ENCODE measurements at regions not wholly inside any gene's neighbourhood (a gene's known extent, or its start where the extent isn't known, plus 50 kb on each side); places are given as distances from the start of the nearest gene placed in this dataset.
A peak's percentile ranks its signal among the peaks of the same experiment; 100 is the strongest.

DNA sequence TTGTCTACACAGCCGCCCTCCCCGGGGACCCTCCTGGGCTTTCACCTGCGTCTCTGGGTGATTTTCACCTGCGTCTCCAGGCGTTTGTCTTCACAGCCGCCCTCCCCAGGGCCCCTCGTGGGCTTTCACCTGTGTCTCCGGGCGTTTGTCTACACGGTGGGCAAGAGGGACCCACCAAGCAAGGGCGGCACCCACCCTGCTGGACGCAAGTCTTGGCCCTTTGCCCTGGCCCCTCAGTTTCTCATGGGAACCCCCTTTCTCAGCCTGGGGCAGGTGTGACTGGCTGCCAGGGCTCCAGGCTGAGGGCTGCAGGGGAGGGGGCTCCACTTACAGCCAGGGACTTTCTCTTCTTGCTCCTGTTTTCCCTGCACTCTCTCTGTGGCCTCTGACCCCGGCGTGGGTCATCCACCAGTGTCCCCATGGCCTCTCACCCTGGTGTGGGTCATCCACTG, 68.6 kb upstream of the GALNT9 start:
- H2BK12ac ChIP-seq (ENCODE audit: low read length): no peak overlapping the region
- H3K4me3 ChIP-seq (ENCODE audit: low read length in 2 of 2): no peak overlapping the region
- H2BK5ac ChIP-seq (ENCODE audit: low read length): no peak overlapping the region
- no peaks in the 10 kb centered on the region for H3K4me1 ChIP-seq (ENCODE audit: control insufficient read depth in 2 of 2, insufficient read depth in 1 of 2, low read depth in 1 of 2, low read length in 2 of 2)
- peaks cover 6 to 42% (median 37%) of the 10 kb centered on the region in 3 experiments for H3K27me3 ChIP-seq (ENCODE audit: control insufficient read depth in 3 of 3, insufficient read depth in 3 of 3, low read depth in 1 of 3, low read length in 3 of 3)
- no peak overlapping the region for H3K14ac ChIP-seq (ENCODE audit: low read length)
- peak overlapping the region; percentile 19 for H3K18ac ChIP-seq (ENCODE audit: low read length)
- no peak overlapping the region for H2AFZ ChIP-seq (ENCODE audit: low read length)
- no peak for DNase-seq (ENCODE audit: low spot score)
- H3K23ac ChIP-seq (ENCODE audit: low read depth, low read length, poor library complexity): peak overlapping the region; percentile 44
- no peak overlapping the region for H3K4ac ChIP-seq (ENCODE audit: low read length)
- WGBS, 2 donors (ENCODE audit: extremely low coverage in 2 of 2, insufficient read length in 2 of 2, insufficient replicate concordance in 1 of 2): no CpG with 5 or more reads among the region's 14 CpGs
- H2BK120ac ChIP-seq (ENCODE audit: low read depth, low read length): peak overlapping the region; percentile 54
- peaks cover 0 to 6% of the 10 kb centered on the region in 2 donors for H3K9me3 ChIP-seq (replicated peaks in 1 of 2; ENCODE audit: control insufficient read depth in 2 of 2, insufficient read depth in 1 of 2, low read depth in 1 of 2, low read length in 2 of 2)
- peak overlapping the region; percentile 76 for H2AK5ac ChIP-seq (ENCODE audit: low read depth, low read length)
- H3K36me3 ChIP-seq (replicated peaks in 1 of 2; ENCODE audit: control insufficient read depth in 2 of 2, insufficient read depth in 2 of 2, low read length in 2 of 2): no peaks in the 10 kb centered on the region
- H3K4me2 ChIP-seq (ENCODE audit: insufficient read depth, low read length, poor library complexity, severe bottlenecking): no peak overlapping the region
- no peak overlapping the region for H3K9ac ChIP-seq (ENCODE audit: low read depth, low read length, poor library complexity)
- H2BK15ac ChIP-seq (ENCODE audit: low read length): peak overlapping the region; percentile 4
- H3K27ac ChIP-seq (replicated peaks; ENCODE audit: low read length): no peak overlapping the region
- H4K8ac ChIP-seq (ENCODE audit: low read depth, low read length): no peak overlapping the region
- no peak overlapping the region for H4K91ac ChIP-seq (ENCODE audit: low read depth, low read length, poor library complexity)
- peaks cover 1% of the 10 kb centered on the region for H3K79me1 ChIP-seq (ENCODE audit: low read depth, low read length)

DNA sequence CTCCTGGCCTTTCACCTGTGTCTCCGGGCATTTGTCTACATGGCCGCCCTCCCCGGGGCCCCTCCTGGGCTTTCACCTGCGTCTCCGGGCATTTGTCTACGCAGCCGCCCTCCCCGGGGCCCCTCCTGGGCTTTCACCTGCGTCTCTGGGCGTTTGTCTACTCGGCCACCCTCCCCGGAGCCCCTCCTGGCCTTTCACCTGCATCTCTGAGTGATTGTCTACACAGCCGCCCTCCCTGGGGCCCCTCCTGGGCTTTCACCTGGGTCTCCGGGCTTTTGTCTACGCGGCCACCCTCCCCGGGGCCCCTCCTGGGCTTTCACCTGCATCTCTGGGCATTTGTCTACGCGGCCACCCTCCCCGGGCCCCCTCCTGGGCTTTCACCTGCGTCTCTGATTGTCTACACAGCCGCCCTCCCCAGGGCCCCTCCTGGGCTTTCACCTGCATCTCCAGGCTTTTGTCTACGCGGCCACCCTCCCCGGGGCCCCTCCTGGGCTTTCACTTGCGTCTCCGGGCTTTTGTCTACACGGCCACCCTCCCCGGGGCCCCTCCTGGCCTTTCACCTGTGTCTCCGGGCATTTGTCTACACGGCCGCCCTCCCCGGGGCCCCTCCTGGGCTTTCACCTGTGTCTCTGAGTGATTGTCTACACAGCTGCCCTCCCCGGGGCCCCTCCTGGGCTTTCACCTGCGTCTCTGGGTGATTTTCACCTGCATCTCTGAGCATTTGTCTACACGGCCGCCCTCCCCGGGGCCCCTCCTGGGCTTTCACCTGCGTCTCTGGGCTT, 68.0 kb upstream of the GALNT9 start:
- no peak overlapping the region for H3K9ac ChIP-seq (ENCODE audit: low read depth, low read length, poor library complexity)
- H3K4me1 ChIP-seq (ENCODE audit: control insufficient read depth in 2 of 2, insufficient read depth in 1 of 2, low read depth in 1 of 2, low read length in 2 of 2): no peaks in the 10 kb centered on the region
- H3K79me1 ChIP-seq (ENCODE audit: low read depth, low read length): peaks cover 1% of the 10 kb centered on the region
- no peak overlapping the region for H4K8ac ChIP-seq (ENCODE audit: low read depth, low read length)
- WGBS, 2 donors (ENCODE audit: extremely low coverage in 2 of 2, insufficient read length in 2 of 2, insufficient replicate concordance in 1 of 2): no CpG with 5 or more reads among the region's 39 CpGs
- H3K27ac ChIP-seq (replicated peaks; ENCODE audit: low read length): no peak overlapping the region
- H2BK120ac ChIP-seq (ENCODE audit: low read depth, low read length): no peak overlapping the region
- no peaks in the 10 kb centered on the region for H3K36me3 ChIP-seq (replicated peaks in 1 of 2; ENCODE audit: control insufficient read depth in 2 of 2, insufficient read depth in 2 of 2, low read length in 2 of 2)
- no peak overlapping the region for H2BK15ac ChIP-seq (ENCODE audit: low read length)
- no peak overlapping the region for H4K91ac ChIP-seq (ENCODE audit: low read depth, low read length, poor library complexity)
- no peak overlapping the region for H3K4ac ChIP-seq (ENCODE audit: low read length)
- no peak overlapping the region for H3K14ac ChIP-seq (ENCODE audit: low read length)
- H2BK5ac ChIP-seq (ENCODE audit: low read length): no peak overlapping the region
- no peak overlapping the region for H3K4me3 ChIP-seq (ENCODE audit: low read length in 2 of 2)
- no peak for DNase-seq (ENCODE audit: low spot score)
- peak overlapping the region; percentile 36 for H3K18ac ChIP-seq (ENCODE audit: low read length)
- H3K27me3 ChIP-seq (ENCODE audit: control insufficient read depth in 3 of 3, insufficient read depth in 3 of 3, low read depth in 1 of 3, low read length in 3 of 3): peaks cover 6 to 38% (median 37%) of the 10 kb centered on the region in 3 experiments
- H2AFZ ChIP-seq (ENCODE audit: low read length): no peak overlapping the region
- H3K9me3 ChIP-seq (replicated peaks in 1 of 2; ENCODE audit: control insufficient read depth in 2 of 2, insufficient read depth in 1 of 2, low read depth in 1 of 2, low read length in 2 of 2): peaks cover 0 to 6% of the 10 kb centered on the region in 2 donors
- H2BK12ac ChIP-seq (ENCODE audit: low read length): no peak overlapping the region
- peak overlapping the region; percentile 14 for H3K4me2 ChIP-seq (ENCODE audit: insufficient read depth, low read length, poor library complexity, severe bottlenecking)
- no peak overlapping the region for H2AK5ac ChIP-seq (ENCODE audit: low read depth, low read length)
- H3K23ac ChIP-seq (ENCODE audit: low read depth, low read length, poor library complexity): no peak overlapping the region

DNA sequence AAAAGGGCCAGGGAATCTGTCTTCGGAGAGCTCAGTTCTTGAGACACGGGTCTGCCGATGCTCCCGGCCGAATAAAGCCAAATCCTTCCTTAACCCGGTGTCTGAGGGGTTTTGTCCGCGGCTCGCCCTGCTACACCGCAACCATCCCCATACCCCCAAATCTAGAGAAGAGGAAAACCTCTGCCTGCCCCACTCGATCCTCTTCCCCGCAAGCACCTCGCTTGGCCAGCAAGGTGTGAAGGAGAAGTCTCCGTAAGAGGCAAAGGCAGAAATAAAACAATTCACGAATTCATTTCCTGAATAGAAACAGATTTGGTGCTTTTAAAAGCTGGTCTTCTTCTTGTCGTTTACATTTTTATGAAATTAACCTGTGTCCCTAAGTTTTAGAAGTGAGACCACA, 67.3 kb upstream of the GALNT9 start:
- peaks cover 0 to 6% of the 10 kb centered on the region in 2 donors for H3K9me3 ChIP-seq (replicated peaks in 1 of 2; ENCODE audit: control insufficient read depth in 2 of 2, insufficient read depth in 1 of 2, low read depth in 1 of 2, low read length in 2 of 2)
- H3K4ac ChIP-seq (ENCODE audit: low read length): no peak overlapping the region
- WGBS, 2 donors (ENCODE audit: extremely low coverage in 2 of 2, insufficient read length in 2 of 2, insufficient replicate concordance in 1 of 2): no CpG with 5 or more reads among the region's 16 CpGs
- H4K8ac ChIP-seq (ENCODE audit: low read depth, low read length): no peak overlapping the region
- H3K23ac ChIP-seq (ENCODE audit: low read depth, low read length, poor library complexity): no peak overlapping the region
- H3K79me1 ChIP-seq (ENCODE audit: low read depth, low read length): peaks cover 1% of the 10 kb centered on the region
- no peak for DNase-seq (ENCODE audit: low spot score)
- H2AK5ac ChIP-seq (ENCODE audit: low read depth, low read length): no peak overlapping the region
- no peak overlapping the region for H3K27ac ChIP-seq (replicated peaks; ENCODE audit: low read length)
- H3K4me3 ChIP-seq (ENCODE audit: low read length in 2 of 2): no peak overlapping the region
- no peak overlapping the region for H2BK120ac ChIP-seq (ENCODE audit: low read depth, low read length)
- no peak overlapping the region for H2BK12ac ChIP-seq (ENCODE audit: low read length)
- H2BK5ac ChIP-seq (ENCODE audit: low read length): no peak overlapping the region
- no peaks in the 10 kb centered on the region for H3K36me3 ChIP-seq (replicated peaks in 1 of 2; ENCODE audit: control insufficient read depth in 2 of 2, insufficient read depth in 2 of 2, low read length in 2 of 2)
- no peak overlapping the region for H3K9ac ChIP-seq (ENCODE audit: low read depth, low read length, poor library complexity)
- H4K91ac ChIP-seq (ENCODE audit: low read depth, low read length, poor library complexity): no peak overlapping the region
- no peak overlapping the region for H3K18ac ChIP-seq (ENCODE audit: low read length)
- H3K14ac ChIP-seq (ENCODE audit: low read length): no peak overlapping the region
- H2AFZ ChIP-seq (ENCODE audit: low read length): no peak overlapping the region
- no peak overlapping the region for H2BK15ac ChIP-seq (ENCODE audit: low read length)
- H3K4me2 ChIP-seq (ENCODE audit: insufficient read depth, low read length, poor library complexity, severe bottlenecking): no peak overlapping the region
- peaks cover 6 to 37% (median 37%) of the 10 kb centered on the region in 3 experiments for H3K27me3 ChIP-seq (ENCODE audit: control insufficient read depth in 3 of 3, insufficient read depth in 3 of 3, low read depth in 1 of 3, low read length in 3 of 3)
- no peaks in the 10 kb centered on the region for H3K4me1 ChIP-seq (ENCODE audit: control insufficient read depth in 2 of 2, insufficient read depth in 1 of 2, low read depth in 1 of 2, low read length in 2 of 2)

DNA sequence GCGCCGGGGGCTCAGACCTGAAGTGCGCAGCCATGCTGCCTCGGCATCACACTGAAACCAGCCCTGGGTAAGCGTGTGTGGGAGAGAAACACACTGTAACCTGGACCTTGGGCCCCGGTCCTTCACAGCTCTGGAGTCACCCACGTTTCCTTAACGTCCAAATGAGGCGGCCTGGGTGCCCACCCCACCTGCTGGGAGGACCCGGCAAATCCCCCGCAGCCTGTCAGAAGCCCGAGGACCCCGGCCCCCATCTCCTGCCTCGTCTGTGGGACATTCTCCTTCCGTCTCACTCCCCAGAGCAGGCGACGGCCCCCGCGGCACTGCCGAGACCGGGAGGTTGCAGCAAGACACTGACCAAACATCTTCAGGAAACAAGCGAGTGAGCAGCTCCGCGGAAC, 66.5 kb upstream of the GALNT9 start:
- Histone ChIP-seq H3K9me3 (replicated peaks in 1 of 2; ENCODE audit: control insufficient read depth in 2 of 2, insufficient read depth in 1 of 2, low read depth in 1 of 2, low read length in 2 of 2) (peaks cover 0 to 6% of the 10 kb centered on the region in 2 donors), H3K23ac (ENCODE audit: low read depth, low read length, poor library complexity) (no peak overlapping the region), H2BK12ac (ENCODE audit: low read length) (no peak overlapping the region), H3K27me3 (ENCODE audit: control insufficient read depth in 3 of 3, insufficient read depth in 3 of 3, low read depth in 1 of 3, low read length in 3 of 3) (peaks cover 6 to 41% (median 37%) of the 10 kb centered on the region in 3 experiments), H4K8ac (ENCODE audit: low read depth, low read length) (no peak overlapping the region), H3K18ac (ENCODE audit: low read length) (no peak overlapping the region), H3K4me2 (ENCODE audit: insufficient read depth, low read length, poor library complexity, severe bottlenecking) (no peak overlapping the region), H3K9ac (ENCODE audit: low read depth, low read length, poor library complexity) (no peak overlapping the region), H3K4ac (ENCODE audit: low read length) (no peak overlapping the region), H2BK5ac (ENCODE audit: low read length) (no peak overlapping the region), H3K4me3 (ENCODE audit: low read length in 2 of 2) (no peak overlapping the region), H2BK15ac (ENCODE audit: low read length) (peak overlapping the region; percentile 20), H3K79me1 (ENCODE audit: low read depth, low read length) (peaks cover 1% of the 10 kb centered on the region), H4K91ac (ENCODE audit: low read depth, low read length, poor library complexity) (no peak overlapping the region), H3K27ac (replicated peaks; ENCODE audit: low read length) (no peak overlapping the region), H2BK120ac (ENCODE audit: low read depth, low read length) (no peak overlapping the region), H2AK5ac (ENCODE audit: low read depth, low read length) (no peak overlapping the region), H3K14ac (ENCODE audit: low read length) (peak overlapping the region; percentile 1), H3K4me1 (ENCODE audit: control insufficient read depth in 2 of 2, insufficient read depth in 1 of 2, low read depth in 1 of 2, low read length in 2 of 2) (no peaks in the 10 kb centered on the region), H2AFZ (ENCODE audit: low read length) (no peak overlapping the region), H3K36me3 (replicated peaks in 1 of 2; ENCODE audit: control insufficient read depth in 2 of 2, insufficient read depth in 2 of 2, low read length in 2 of 2) (no peaks in the 10 kb centered on the region)
- no CpG with 5 or more reads among the region's 24 CpGs for WGBS, 2 donors (ENCODE audit: extremely low coverage in 2 of 2, insufficient read length in 2 of 2, insufficient replicate concordance in 1 of 2)
- no peak for DNase-seq (ENCODE audit: low spot score)

All from neuronal stem cell (in vitro differentiated cells).